Fibroblast of pulmonary artery (primary cell): ENCODE measurements at regions not wholly inside any gene's neighbourhood (a gene's known extent, or its start where the extent isn't known, plus 50 kb on each side); places are given as distances from the start of the nearest gene placed in this dataset.

Experiments used
- DNase-seq: peaks from one replicate; pipeline ENCODE4 v3.0.0-alpha.2; 2010; ENCODE audit warnings: low read depth
- H3K4me3 ChIP-seq: replicated peaks from 2 replicates; pipeline ENCODE4 v1.5.1; 2011; ENCODE audit warnings: low read depth, mild to moderate bottlenecking, control low read depth, low read length, moderate library complexity
- CTCF ChIP-seq: IDR thresholded peaks from 2 replicates; pipeline ENCODE4 v1.5.1; 2011; ENCODE audit warnings: mild to moderate bottlenecking, control low read depth, low read length, inconsistent platforms; ENCODE audit errors: missing control alignments

GRCh38 chr3:104362319-104362718 is 1004.4 kb upstream of the ALCAM start:
- no peak for DNase-seq
- no peak for TF ChIP-seq CTCF
- no peak overlapping the region for H3K4me3 ChIP-seq

GRCh38 chr3:104367000-104367399 is 999.7 kb upstream of the ALCAM start:
- no peak overlapping the region for H3K4me3 ChIP-seq
- peak; percentile 11 for DNase-seq
- no peak for TF ChIP-seq CTCF

- H3K4me3 ChIP-seq: no peak overlapping the region
- no peak for TF ChIP-seq CTCF
- no peak for DNase-seq
Observed at GRCh38 chr3:104368760-104369159, 997.9 kb upstream of the ALCAM start.

- peak; percentile 17 for DNase-seq
- no peak for TF ChIP-seq CTCF
- no peak overlapping the region for H3K4me3 ChIP-seq
Observed at GRCh38 chr3:104385421-104385820, 981.3 kb upstream of the ALCAM start.

GRCh38 chr3:104388619-104389018 is 978.1 kb upstream of the ALCAM start:
- peak; percentile 67 for DNase-seq
- H3K4me3 ChIP-seq: no peak overlapping the region
- no peak for TF ChIP-seq CTCF

- no peak overlapping the region for H3K4me3 ChIP-seq
- DNase-seq: no peak
- no peak for TF ChIP-seq CTCF
Observed at GRCh38 chr3:104392327-104392726, 974.4 kb upstream of the ALCAM start.

GRCh38 chr3:104396974-104397669 is 969.6 kb upstream of the ALCAM start:
- DNase-seq: peak; percentile 21
- no peak for TF ChIP-seq CTCF
- H3K4me3 ChIP-seq: no peak overlapping the region
